ENCODE measurements at regions not wholly inside any gene's neighbourhood (a gene's known extent, or its start where the extent isn't known, plus 50 kb on each side); places are given as distances from the start of the nearest gene placed in this dataset.

- no peaks in the 10 kb centered on the region for H3K4me1 ChIP-seq
- no peak overlapping the region for H3K4me3 ChIP-seq
- no peaks in the 10 kb centered on the region for H3K27me3 ChIP-seq
- peaks cover 0 to 4% of the 10 kb centered on the region in 2 donors for H3K9me3 ChIP-seq
- H3K36me3 ChIP-seq, result no peaks in the 10 kb centered on the region
- H3K27ac ChIP-seq, result no peak overlapping the region
- no peak for DNase-seq (ENCODE audit: low spot score in 2 of 2)
- TF ChIP-seq POLR2A (IDR thresholded peaks at IDR 0.05) (no peak), POLR2AphosphoS5 (IDR thresholded peaks at IDR 0.05) (no peak), CTCF (IDR thresholded peaks at IDR 0.05) (no peak)
- intact Hi-C loops (cut with DNase I; ENCODE audit: low total_unique reads), result no loop called here
These were observed 648.4 kb downstream of the ZBBX start for GRCh38 chr3:166731701-166732100.

GRCh38 chr3:166721466-166721865 is 658.6 kb downstream of the ZBBX start:
- Histone ChIP-seq H3K27me3 (no peaks in the 10 kb centered on the region), H3K4me1 (no peaks in the 10 kb centered on the region), H3K4me3 (no peak overlapping the region), H3K27ac (no peak overlapping the region), H3K9me3 (no peaks in the 10 kb centered on the region), H3K36me3 (no peaks in the 10 kb centered on the region)
- intact Hi-C loops (cut with DNase I; ENCODE audit: low total_unique reads), result no loop called here
- no peak for DNase-seq (ENCODE audit: low spot score in 2 of 2)
- TF ChIP-seq POLR2AphosphoS5 (IDR thresholded peaks at IDR 0.05), result no peak
- TF ChIP-seq POLR2A (IDR thresholded peaks at IDR 0.05), result no peak
- TF ChIP-seq CTCF (IDR thresholded peaks at IDR 0.05), result no peak

DNA sequence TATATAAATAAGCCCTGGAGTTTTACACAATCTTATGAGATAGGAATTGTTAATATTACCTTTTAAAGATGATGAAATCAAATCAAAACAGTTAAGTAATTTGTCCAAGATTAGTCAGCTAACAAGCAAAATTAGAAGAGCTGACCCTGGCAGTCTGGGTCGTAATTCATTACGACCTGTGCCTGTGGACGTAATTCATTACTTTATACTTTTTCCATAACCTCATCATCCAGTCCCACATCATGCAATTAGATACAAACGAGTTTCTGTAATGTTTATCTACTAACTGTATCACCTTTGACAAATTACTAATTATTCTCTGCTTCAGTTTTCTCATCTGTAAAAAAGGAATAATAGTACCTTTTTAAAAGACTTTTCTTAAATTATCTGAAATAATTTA is 665.9 kb downstream of the ZBBX start:
- DNase-seq (ENCODE audit: low spot score in 2 of 2), result no peak
- no peaks in the 10 kb centered on the region for H3K27me3 ChIP-seq
- no peak for TF ChIP-seq CTCF (IDR thresholded peaks at IDR 0.05)
- TF ChIP-seq POLR2A (IDR thresholded peaks at IDR 0.05), result no peak
- no peak for TF ChIP-seq POLR2AphosphoS5 (IDR thresholded peaks at IDR 0.05)
- no peak overlapping the region for H3K4me3 ChIP-seq
- no peak overlapping the region for H3K27ac ChIP-seq
- intact Hi-C loops (cut with DNase I; ENCODE audit: low total_unique reads), result no loop called here
- H3K4me1 ChIP-seq, result no peaks in the 10 kb centered on the region
- H3K9me3 ChIP-seq, result no peaks in the 10 kb centered on the region
- H3K36me3 ChIP-seq, result no peaks in the 10 kb centered on the region

DNA sequence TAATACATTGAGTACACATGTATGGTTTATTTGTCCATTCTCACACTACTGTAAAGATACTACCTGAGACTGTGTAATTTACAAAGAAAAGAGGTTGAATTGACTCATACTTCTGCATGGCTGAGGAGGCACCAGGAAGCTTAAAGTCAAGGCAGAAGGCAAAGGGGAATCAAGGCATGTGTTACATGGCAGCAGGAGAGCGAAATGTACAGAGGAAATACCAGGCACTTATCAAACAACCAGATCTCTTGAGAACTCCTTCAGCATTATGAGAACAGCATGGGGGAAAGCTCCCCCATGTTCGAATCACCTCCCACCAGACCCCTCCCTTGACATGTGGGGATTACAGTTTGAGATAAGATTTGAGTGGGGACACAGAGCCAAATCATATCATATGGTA is 666.3 kb downstream of the ZBBX start:
- Histone ChIP-seq H3K9me3 (no peaks in the 10 kb centered on the region), H3K4me1 (no peaks in the 10 kb centered on the region), H3K27ac (no peak overlapping the region), H3K36me3 (no peaks in the 10 kb centered on the region), H3K27me3 (no peaks in the 10 kb centered on the region), H3K4me3 (no peak overlapping the region)
- no peak for DNase-seq (ENCODE audit: low spot score in 2 of 2)
- intact Hi-C loops (cut with DNase I; ENCODE audit: low total_unique reads), result no loop called here
- TF ChIP-seq POLR2A (IDR thresholded peaks at IDR 0.05), result no peak
- TF ChIP-seq POLR2AphosphoS5 (IDR thresholded peaks at IDR 0.05), result no peak
- TF ChIP-seq CTCF (IDR thresholded peaks at IDR 0.05), result no peak

GRCh38 chr3:166706094-166706493 is 674.0 kb downstream of the ZBBX start:
- H3K4me3 ChIP-seq, result no peak overlapping the region
- peaks cover 0 to 7% of the 10 kb centered on the region in 2 donors for H3K9me3 ChIP-seq
- no peaks in the 10 kb centered on the region for H3K27me3 ChIP-seq
- DNase-seq (ENCODE audit: low spot score in 2 of 2), result no peak
- H3K36me3 ChIP-seq, result no peaks in the 10 kb centered on the region
- intact Hi-C loops (cut with DNase I; ENCODE audit: low total_unique reads), result no loop called here
- H3K4me1 ChIP-seq, result no peaks in the 10 kb centered on the region
- H3K27ac ChIP-seq, result no peak overlapping the region
- TF ChIP-seq CTCF (IDR thresholded peaks at IDR 0.05) (no peak), POLR2A (IDR thresholded peaks at IDR 0.05) (no peak), POLR2AphosphoS5 (IDR thresholded peaks at IDR 0.05) (no peak)

All from breast epithelium (tissue), 4 donors.